ENCODE measurements at regions not wholly inside any gene's neighbourhood (a gene's known extent, or its start where the extent isn't known, plus 50 kb on each side); places are given as distances from the start of the nearest gene placed in this dataset.

DNA sequence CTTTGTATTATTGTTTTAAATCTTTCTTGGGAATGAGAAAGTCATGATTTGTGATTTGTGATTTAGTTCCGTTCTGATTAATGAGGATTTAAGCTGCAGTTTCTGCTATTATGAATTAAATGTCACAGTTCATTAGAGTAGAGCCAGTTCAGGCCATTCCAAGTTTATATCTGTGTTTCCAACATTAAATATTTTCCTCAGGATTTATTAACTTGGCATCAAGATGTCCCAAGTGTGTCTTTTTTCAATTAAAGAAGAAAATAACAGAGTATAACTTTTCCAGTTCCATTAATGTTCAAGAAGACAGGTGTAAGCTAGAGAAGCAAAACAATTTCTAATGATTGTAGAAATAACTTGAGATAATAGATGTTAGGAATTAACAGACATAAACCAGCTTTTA lies 1183.2 kb upstream of the CELF2 start:
- TF ChIP-seq EZH2 (IDR thresholded peaks at IDR 0.05; ENCODE audit: low read length) = no peak
- TF ChIP-seq, protein P1, sequence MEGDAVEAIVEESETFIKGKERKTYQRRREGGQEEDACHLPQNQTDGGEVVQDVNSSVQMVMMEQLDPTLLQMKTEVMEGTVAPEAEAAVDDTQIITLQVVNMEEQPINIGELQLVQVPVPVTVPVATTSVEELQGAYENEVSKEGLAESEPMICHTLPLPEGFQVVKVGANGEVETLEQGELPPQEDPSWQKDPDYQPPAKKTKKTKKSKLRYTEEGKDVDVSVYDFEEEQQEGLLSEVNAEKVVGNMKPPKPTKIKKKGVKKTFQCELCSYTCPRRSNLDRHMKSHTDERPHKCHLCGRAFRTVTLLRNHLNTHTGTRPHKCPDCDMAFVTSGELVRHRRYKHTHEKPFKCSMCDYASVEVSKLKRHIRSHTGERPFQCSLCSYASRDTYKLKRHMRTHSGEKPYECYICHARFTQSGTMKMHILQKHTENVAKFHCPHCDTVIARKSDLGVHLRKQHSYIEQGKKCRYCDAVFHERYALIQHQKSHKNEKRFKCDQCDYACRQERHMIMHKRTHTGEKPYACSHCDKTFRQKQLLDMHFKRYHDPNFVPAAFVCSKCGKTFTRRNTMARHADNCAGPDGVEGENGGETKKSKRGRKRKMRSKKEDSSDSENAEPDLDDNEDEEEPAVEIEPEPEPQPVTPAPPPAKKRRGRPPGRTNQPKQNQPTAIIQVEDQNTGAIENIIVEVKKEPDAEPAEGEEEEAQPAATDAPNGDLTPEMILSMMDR (optimal IDR thresholded peaks at IDR 0.05 in 1 of 3, IDR thresholded peaks at IDR 0.05 in 1 of 3, conservative IDR thresholded peaks at IDR 0.05 in 1 of 3; ENCODE audit: extremely low read depth in 1 of 3, insufficient read depth in 2 of 3, low read length in 3 of 3) = no peak
